ENCODE measurements at regions not wholly inside any gene's neighbourhood (a gene's known extent, or its start where the extent isn't known, plus 50 kb on each side); places are given as distances from the start of the nearest gene placed in this dataset.

DNA sequence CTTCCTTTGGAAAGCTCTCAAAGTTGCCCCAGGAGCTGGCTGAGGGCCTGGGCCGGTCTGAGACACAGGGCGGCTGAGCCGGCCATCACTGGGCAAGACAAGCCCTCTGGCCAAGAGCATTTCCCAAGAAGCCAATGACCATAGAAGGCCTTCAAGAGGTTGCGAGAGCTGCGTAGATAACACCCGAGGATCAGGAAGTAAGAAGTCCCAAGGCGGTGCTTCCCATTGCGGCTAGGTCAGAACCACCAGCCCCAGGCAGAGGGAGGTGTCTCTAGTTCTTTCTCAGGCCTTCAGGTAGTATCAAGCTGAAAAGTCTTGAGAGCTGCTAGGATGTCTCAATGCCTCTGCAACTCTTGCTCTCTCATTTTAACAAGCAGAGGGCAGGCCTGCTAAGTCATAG lies 54.0 kb upstream of the C5orf58 start:
- intact Hi-C loops (cut with DNase I) = no loop called here

GRCh38 chr5:170179626-170180025 lies 53.2 kb upstream of the C5orf58 start:
- Histone ChIP-seq H3K27me3 (no peaks in the 10 kb centered on the region), H3K4me3 (no peak overlapping the region), H3K4me1 (ENCODE audit: insufficient read depth) (no peaks in the 10 kb centered on the region), H3K36me3 (no peaks in the 10 kb centered on the region), H3K9me3 (no peaks in the 10 kb centered on the region), H3K27ac (no peak overlapping the region)
- intact Hi-C loops (cut with DNase I) = no loop called here
- no peak for DNase-seq
- WGBS, 3 donors = 69 to 81% (median 71%) methylated on average over 7 of the region's 7 CpGs
- TF ChIP-seq EP300 (IDR thresholded peaks at IDR 0.05) = no peak
- TF ChIP-seq POLR2A (IDR thresholded peaks at IDR 0.05) = no peak
- TF ChIP-seq CTCF (IDR thresholded peaks at IDR 0.05) = no peak

More for the DNA sequence above, 54.0 kb upstream of the C5orf58 start:
- no peaks in the 10 kb centered on the region for H3K36me3 ChIP-seq
- H3K9me3 ChIP-seq = no peaks in the 10 kb centered on the region
- no peak overlapping the region for H3K27ac ChIP-seq
- no peaks in the 10 kb centered on the region for H3K4me1 ChIP-seq (ENCODE audit: insufficient read depth)
- 82 to 90% (median 89%) methylated on average over 8 of the region's 8 CpGs for WGBS, 3 donors
- DNase-seq = no peak
- no peaks in the 10 kb centered on the region for H3K27me3 ChIP-seq
- no peak overlapping the region for H3K4me3 ChIP-seq
- TF ChIP-seq CTCF (IDR thresholded peaks at IDR 0.05) (no peak), EP300 (IDR thresholded peaks at IDR 0.05) (no peak), POLR2A (IDR thresholded peaks at IDR 0.05) (no peak)

DNA sequence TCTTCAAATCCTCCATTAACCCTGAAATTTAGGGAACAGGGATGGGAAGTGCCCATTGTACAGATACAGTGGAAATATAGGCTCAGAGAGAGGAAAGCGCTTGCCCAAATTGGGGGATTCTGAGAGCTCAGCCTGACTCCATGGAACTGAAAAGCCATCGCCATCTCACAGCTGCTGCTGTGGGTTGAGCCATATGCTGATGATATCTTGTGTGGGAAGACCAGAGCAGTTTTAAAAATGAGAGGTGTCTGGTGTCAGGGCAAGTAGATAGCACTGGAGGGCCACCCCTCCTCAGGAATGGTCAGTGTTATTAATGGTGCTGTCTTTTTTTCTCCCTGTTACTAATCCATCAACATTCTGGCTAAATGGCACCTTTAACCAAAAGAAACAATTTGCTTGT lies 50.9 kb upstream of the C5orf58 start:
- intact Hi-C loops (cut with DNase I) = no loop called here
- no peak overlapping the region for H3K27ac ChIP-seq
- H3K4me1 ChIP-seq (ENCODE audit: insufficient read depth) = no peaks in the 10 kb centered on the region
- no peaks in the 10 kb centered on the region for H3K36me3 ChIP-seq
- no peaks in the 10 kb centered on the region for H3K9me3 ChIP-seq
- H3K4me3 ChIP-seq = no peak overlapping the region
- no peaks in the 10 kb centered on the region for H3K27me3 ChIP-seq
- TF ChIP-seq CTCF (IDR thresholded peaks at IDR 0.05) (no peak), EP300 (IDR thresholded peaks at IDR 0.05) (no peak), POLR2A (IDR thresholded peaks at IDR 0.05) (no peak)
- DNase-seq = no peak
- 94 to 96% (median 94%) methylated on average over 2 of the region's 2 CpGs for WGBS, 3 donors

- Histone ChIP-seq H3K4me3 (no peak overlapping the region), H3K4me1 (ENCODE audit: insufficient read depth) (no peaks in the 10 kb centered on the region), H3K9me3 (no peaks in the 10 kb centered on the region), H3K27me3 (no peaks in the 10 kb centered on the region), H3K36me3 (no peaks in the 10 kb centered on the region), H3K27ac (no peak overlapping the region)
- 47 to 55% (median 51%) methylated on average over 7 of the region's 7 CpGs for whole genome bisulfite sequencing, 3 donors
- no peak for TF ChIP-seq EP300 (IDR thresholded peaks at IDR 0.05)
- no peak for TF ChIP-seq CTCF (IDR thresholded peaks at IDR 0.05)
- TF ChIP-seq POLR2A (IDR thresholded peaks at IDR 0.05) = no peak
- DNase-seq = no peak
- intact Hi-C loops (cut with DNase I) = no loop called here
These were observed 50.3 kb upstream of the C5orf58 start for GRCh38 chr5:170182491-170182890.
